ENCODE measurements at regions not wholly inside any gene's neighbourhood (a gene's known extent, or its start where the extent isn't known, plus 50 kb on each side); places are given as distances from the start of the nearest gene placed in this dataset.

GRCh38 chr7:98760201-98760651 lies 109.6 kb downstream of the TMEM130 start:
- Histone ChIP-seq H4K20me1 (replicated peaks; ENCODE audit: insufficient read depth) (no peaks in the 10 kb centered on the region), H3K4me2 (no peak overlapping the region), H3K27me3 (ENCODE audit: insufficient read depth) (no peaks in the 10 kb centered on the region), H3K4me1 (ENCODE audit: insufficient read depth) (no peaks in the 10 kb centered on the region), H3K27ac (ENCODE audit: low read depth) (no peak overlapping the region), H2AFZ (no peak overlapping the region), H3K4me3 (no peak overlapping the region), H3F3A (replicated peaks; ENCODE audit: low read depth) (no peaks in the 10 kb centered on the region), H3K36me3 (ENCODE audit: insufficient read depth) (no peaks in the 10 kb centered on the region), H3K79me2 (replicated peaks; ENCODE audit: insufficient read depth) (no peaks in the 10 kb centered on the region), H3K9me2 (ENCODE audit: insufficient read depth) (no peaks in the 10 kb centered on the region)
- ATAC-seq, result no peak
- Mint-ChIP-seq H3K4me1 (no peaks in the 10 kb centered on the region; the same call in 2 of the 3 replicates), H3K27me3 (ENCODE audit: insufficient read depth, low read depth, poor library complexity) (peaks cover 3% of the 10 kb centered on the region), H3K36me3 (ENCODE audit: low read depth) (no peaks in the 10 kb centered on the region), H3K27ac (no peak overlapping the region), H3K4me3 (no peak overlapping the region), H3K9me3 (no peaks in the 10 kb centered on the region; the same call in 2 of the 3 replicates)
- TF ChIP-seq NANOG (IDR thresholded peaks at IDR 0.05; ENCODE audit: borderline replicate concordance) (no peak), ZNF462 (CRISPR knock-in tag; IDR thresholded peaks at IDR 0.05) (no peak), ZNF331 (CRISPR knock-in tag; IDR thresholded peaks at IDR 0.05; ENCODE audit: low read depth) (no peak)
- TF ChIP-seq, protein P1, sequence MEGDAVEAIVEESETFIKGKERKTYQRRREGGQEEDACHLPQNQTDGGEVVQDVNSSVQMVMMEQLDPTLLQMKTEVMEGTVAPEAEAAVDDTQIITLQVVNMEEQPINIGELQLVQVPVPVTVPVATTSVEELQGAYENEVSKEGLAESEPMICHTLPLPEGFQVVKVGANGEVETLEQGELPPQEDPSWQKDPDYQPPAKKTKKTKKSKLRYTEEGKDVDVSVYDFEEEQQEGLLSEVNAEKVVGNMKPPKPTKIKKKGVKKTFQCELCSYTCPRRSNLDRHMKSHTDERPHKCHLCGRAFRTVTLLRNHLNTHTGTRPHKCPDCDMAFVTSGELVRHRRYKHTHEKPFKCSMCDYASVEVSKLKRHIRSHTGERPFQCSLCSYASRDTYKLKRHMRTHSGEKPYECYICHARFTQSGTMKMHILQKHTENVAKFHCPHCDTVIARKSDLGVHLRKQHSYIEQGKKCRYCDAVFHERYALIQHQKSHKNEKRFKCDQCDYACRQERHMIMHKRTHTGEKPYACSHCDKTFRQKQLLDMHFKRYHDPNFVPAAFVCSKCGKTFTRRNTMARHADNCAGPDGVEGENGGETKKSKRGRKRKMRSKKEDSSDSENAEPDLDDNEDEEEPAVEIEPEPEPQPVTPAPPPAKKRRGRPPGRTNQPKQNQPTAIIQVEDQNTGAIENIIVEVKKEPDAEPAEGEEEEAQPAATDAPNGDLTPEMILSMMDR (conservative IDR thresholded peaks at IDR 0.05; ENCODE audit: low read depth in 2 of 2), result no peak
- TF ChIP-seq, protein P2, sequence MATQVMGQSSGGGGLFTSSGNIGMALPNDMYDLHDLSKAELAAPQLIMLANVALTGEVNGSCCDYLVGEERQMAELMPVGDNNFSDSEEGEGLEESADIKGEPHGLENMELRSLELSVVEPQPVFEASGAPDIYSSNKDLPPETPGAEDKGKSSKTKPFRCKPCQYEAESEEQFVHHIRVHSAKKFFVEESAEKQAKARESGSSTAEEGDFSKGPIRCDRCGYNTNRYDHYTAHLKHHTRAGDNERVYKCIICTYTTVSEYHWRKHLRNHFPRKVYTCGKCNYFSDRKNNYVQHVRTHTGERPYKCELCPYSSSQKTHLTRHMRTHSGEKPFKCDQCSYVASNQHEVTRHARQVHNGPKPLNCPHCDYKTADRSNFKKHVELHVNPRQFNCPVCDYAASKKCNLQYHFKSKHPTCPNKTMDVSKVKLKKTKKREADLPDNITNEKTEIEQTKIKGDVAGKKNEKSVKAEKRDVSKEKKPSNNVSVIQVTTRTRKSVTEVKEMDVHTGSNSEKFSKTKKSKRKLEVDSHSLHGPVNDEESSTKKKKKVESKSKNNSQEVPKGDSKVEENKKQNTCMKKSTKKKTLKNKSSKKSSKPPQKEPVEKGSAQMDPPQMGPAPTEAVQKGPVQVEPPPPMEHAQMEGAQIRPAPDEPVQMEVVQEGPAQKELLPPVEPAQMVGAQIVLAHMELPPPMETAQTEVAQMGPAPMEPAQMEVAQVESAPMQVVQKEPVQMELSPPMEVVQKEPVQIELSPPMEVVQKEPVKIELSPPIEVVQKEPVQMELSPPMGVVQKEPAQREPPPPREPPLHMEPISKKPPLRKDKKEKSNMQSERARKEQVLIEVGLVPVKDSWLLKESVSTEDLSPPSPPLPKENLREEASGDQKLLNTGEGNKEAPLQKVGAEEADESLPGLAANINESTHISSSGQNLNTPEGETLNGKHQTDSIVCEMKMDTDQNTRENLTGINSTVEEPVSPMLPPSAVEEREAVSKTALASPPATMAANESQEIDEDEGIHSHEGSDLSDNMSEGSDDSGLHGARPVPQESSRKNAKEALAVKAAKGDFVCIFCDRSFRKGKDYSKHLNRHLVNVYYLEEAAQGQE (IDR thresholded peaks at IDR 0.05; ENCODE audit: unreplicated experiment), result no peak
- no peak for DNase-seq (ENCODE audit: low spot score)
